Activated T-helper 17 cell treated with anti-CD3 and anti-CD28 coated beads, Interleukin-2, amount 50 U/mL, for 72 hours (primary cell): ENCODE measurements at regions not wholly inside any gene's neighbourhood (a gene's known extent, or its start where the extent isn't known, plus 50 kb on each side); places are given as distances from the start of the nearest gene placed in this dataset.
A peak's percentile ranks its signal among the peaks of the same experiment; 100 is the strongest.
"Not testable (repeated sequence)": the region's sequence is repeated elsewhere in the genome, so short reads cannot be mapped to it uniquely, and the experiment has no call there.

Source experiments
- ATAC-seq: fragments of 150-1000 bp; cut with Tn5 transposase; replicated peaks from 2 replicates; pipeline ENCODE4 v1.10.0; 2021; ENCODE audit warnings: mild to moderate bottlenecking, moderate library complexity
- H3K27ac Mint-ChIP-seq: one replicate; pipeline ENCODE4 v1.8.0; 2022; ENCODE audit warnings: mixed read lengths
- H3K27me3 Mint-ChIP-seq: one replicate; pipeline ENCODE4 v1.8.0; 2022; ENCODE audit warnings: mixed read lengths
- H3K36me3 Mint-ChIP-seq: one replicate; pipeline ENCODE4 v1.8.0; 2022; ENCODE audit warnings: low read depth, mild to moderate bottlenecking, mixed read lengths
- H3K4me1 Mint-ChIP-seq: one replicate; pipeline ENCODE4 v1.8.0; 2022; ENCODE audit warnings: mixed read lengths
- H3K4me3 Mint-ChIP-seq: one replicate; pipeline ENCODE4 v1.8.0; 2022; ENCODE audit warnings: mild to moderate bottlenecking, mixed read lengths
- H3K9me3 Mint-ChIP-seq: one replicate; pipeline ENCODE4 v1.8.0; 2022; ENCODE audit warnings: mixed read lengths

- no peak overlapping the region for H3K27ac Mint-ChIP-seq
- no peaks in the 10 kb centered on the region for H3K4me1 Mint-ChIP-seq
- H3K4me3 Mint-ChIP-seq: no peak overlapping the region
- H3K27me3 Mint-ChIP-seq: no peaks in the 10 kb centered on the region
- no peaks in the 10 kb centered on the region for H3K9me3 Mint-ChIP-seq
- no peak for ATAC-seq
- H3K36me3 Mint-ChIP-seq: no peaks in the 10 kb centered on the region
Measured at GRCh38 chrX:40887476-40887875, 152.1 kb upstream of the MED14 start.

GRCh38 chrX:40891798-40892197 is 156.5 kb upstream of the MED14 start:
- Mint-ChIP-seq H3K27me3 (no peaks in the 10 kb centered on the region), H3K27ac (no peak overlapping the region), H3K9me3 (no peaks in the 10 kb centered on the region), H3K4me1 (no peaks in the 10 kb centered on the region), H3K36me3 (no peaks in the 10 kb centered on the region), H3K4me3 (no peak overlapping the region)
- ATAC-seq: no peak

DNA sequence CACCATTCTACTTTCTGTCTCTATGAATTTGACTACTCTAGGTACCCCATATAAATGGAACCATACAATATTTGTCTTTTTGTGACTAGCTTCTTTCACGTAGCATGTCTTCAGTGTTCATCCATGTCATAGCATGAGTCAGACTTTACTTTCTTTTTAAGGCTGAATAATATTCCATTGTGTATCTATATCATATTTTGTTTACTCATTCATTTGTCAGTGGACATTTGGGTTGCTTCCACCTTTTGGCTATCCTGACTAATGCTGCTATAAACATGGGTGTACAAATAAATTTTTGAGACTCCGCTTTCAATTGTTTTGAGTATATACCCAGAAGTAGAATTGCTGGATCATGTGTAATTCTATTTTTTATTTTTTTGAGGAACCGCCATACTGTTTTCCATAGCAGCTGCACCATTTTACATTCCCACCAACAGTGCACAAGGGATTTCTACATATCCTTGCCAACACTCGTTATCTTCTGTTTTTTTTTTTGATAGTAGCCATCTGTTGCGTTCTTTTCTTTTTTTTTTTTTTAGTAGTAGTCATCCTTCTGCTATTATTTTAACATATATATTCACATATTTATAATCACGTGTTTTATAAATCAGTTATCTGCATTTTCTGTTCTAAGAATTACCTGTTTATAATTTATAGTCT is 158.0 kb upstream of the MED14 start:
- ATAC-seq: no peak
- no peak overlapping the region for H3K27ac Mint-ChIP-seq
- no peaks in the 10 kb centered on the region for H3K9me3 Mint-ChIP-seq
- no peaks in the 10 kb centered on the region for H3K27me3 Mint-ChIP-seq
- H3K4me1 Mint-ChIP-seq: no peaks in the 10 kb centered on the region
- no peak overlapping the region for H3K4me3 Mint-ChIP-seq
- H3K36me3 Mint-ChIP-seq: no peaks in the 10 kb centered on the region

DNA sequence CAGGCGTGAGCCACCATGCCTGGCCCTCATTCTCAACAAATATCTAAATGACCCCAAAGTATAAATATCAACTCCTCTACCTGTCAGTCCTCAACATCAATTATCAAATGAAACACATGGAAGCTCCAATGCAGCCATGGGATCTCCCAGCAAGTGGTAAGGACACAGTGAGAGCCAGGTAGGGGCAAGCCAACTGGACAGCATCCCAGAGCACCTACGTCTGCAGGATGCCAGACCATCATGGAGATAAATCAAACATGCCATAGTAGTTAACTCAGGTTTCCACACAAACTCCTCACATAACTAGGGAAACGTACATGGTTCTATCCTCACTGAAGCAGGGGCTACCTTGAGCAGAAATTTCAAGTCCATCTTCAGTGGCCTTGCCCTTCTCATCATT is 159.9 kb upstream of the MED14 start:
- Mint-ChIP-seq H3K4me3 (no peak overlapping the region), H3K27ac (no peak overlapping the region), H3K9me3 (no peaks in the 10 kb centered on the region), H3K4me1 (no peaks in the 10 kb centered on the region), H3K27me3 (no peaks in the 10 kb centered on the region), H3K36me3 (no peaks in the 10 kb centered on the region)
- no peak for ATAC-seq

GRCh38 chrX:40897718-40898270 is 162.5 kb upstream of the MED14 start:
- H3K27ac Mint-ChIP-seq: no peak overlapping the region
- ATAC-seq: no peak
- no peaks in the 10 kb centered on the region for H3K36me3 Mint-ChIP-seq
- no peak overlapping the region for H3K4me3 Mint-ChIP-seq
- no peaks in the 10 kb centered on the region for H3K9me3 Mint-ChIP-seq
- peaks cover 7% of the 10 kb centered on the region for H3K27me3 Mint-ChIP-seq
- H3K4me1 Mint-ChIP-seq: no peaks in the 10 kb centered on the region

- H3K4me3 Mint-ChIP-seq, ATAC-seq, H3K27me3 Mint-ChIP-seq, H3K27ac Mint-ChIP-seq, H3K9me3 Mint-ChIP-seq, H3K4me1 Mint-ChIP-seq, H3K36me3 Mint-ChIP-seq: not testable (repeated sequence)
Measured at GRCh38 chrX:40904739-40905138, 169.4 kb upstream of the MED14 start.

GRCh38 chrX:40908026-40908425 is 172.7 kb upstream of the MED14 start:
- H3K4me1 Mint-ChIP-seq: no peaks in the 10 kb centered on the region
- no peaks in the 10 kb centered on the region for H3K36me3 Mint-ChIP-seq
- no peaks in the 10 kb centered on the region for H3K27me3 Mint-ChIP-seq
- no peaks in the 10 kb centered on the region for H3K9me3 Mint-ChIP-seq
- no peak for ATAC-seq
- no peak overlapping the region for H3K4me3 Mint-ChIP-seq
- no peak overlapping the region for H3K27ac Mint-ChIP-seq

DNA sequence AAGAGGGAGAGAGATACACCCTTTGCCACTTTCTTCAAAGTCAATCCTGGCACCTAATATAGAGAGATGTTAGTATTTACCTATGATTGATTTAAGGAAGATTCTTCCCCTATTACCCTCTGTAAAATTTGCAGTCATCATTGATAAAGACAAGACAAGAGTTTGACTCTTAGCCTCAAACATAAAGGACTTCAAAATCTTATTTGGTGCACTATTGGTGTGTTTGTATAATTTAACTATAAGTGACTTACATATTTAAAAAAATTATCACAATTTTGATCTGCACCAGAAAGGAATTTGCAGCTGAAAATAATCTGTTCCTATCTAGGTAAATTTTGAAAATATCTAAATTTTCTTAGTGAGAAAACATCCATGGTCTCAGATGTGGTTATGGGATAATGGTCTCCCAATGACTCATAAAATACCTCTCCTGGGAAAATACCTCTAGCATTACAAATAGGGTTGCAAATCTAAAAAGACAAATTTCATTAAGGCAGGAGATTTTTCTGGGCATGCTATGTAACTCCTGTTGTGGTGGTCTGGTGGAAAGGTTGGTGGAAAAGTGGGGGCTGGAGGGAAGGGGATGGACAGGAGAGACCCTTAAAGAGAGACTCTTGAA is 173.6 kb upstream of the MED14 start:
- H3K27me3 Mint-ChIP-seq: no peaks in the 10 kb centered on the region
- no peak overlapping the region for H3K4me3 Mint-ChIP-seq
- ATAC-seq: no peak
- H3K27ac Mint-ChIP-seq: no peak overlapping the region
- no peaks in the 10 kb centered on the region for H3K4me1 Mint-ChIP-seq
- H3K9me3 Mint-ChIP-seq: no peaks in the 10 kb centered on the region
- H3K36me3 Mint-ChIP-seq: no peaks in the 10 kb centered on the region

- Mint-ChIP-seq H3K4me3 (no peak overlapping the region), H3K27ac (no peak overlapping the region)
Measured at GRCh38 chrX:40912166-40912565, 173.1 kb upstream of the USP9X start.

GRCh38 chrX:40912576-40912975 is 172.7 kb upstream of the USP9X start:
- Mint-ChIP-seq H3K4me3 (no peak overlapping the region), H3K27ac (no peak overlapping the region), H3K36me3 (no peaks in the 10 kb centered on the region), H3K9me3 (no peaks in the 10 kb centered on the region), H3K4me1 (no peaks in the 10 kb centered on the region), H3K27me3 (no peaks in the 10 kb centered on the region)
- ATAC-seq: no peak

More at GRCh38 chrX:40912166-40912565, 173.1 kb upstream of the USP9X start:
- Mint-ChIP-seq H3K36me3 (no peaks in the 10 kb centered on the region), H3K27me3 (no peaks in the 10 kb centered on the region), H3K9me3 (no peaks in the 10 kb centered on the region), H3K4me1 (no peaks in the 10 kb centered on the region)
- ATAC-seq: no peak

GRCh38 chrX:40920351-40920750 is 164.9 kb upstream of the USP9X start:
- Mint-ChIP-seq H3K36me3 (no peaks in the 10 kb centered on the region), H3K27me3 (no peaks in the 10 kb centered on the region), H3K27ac (no peak overlapping the region), H3K9me3 (peaks cover 6% of the 10 kb centered on the region), H3K4me1 (no peaks in the 10 kb centered on the region), H3K4me3 (no peak overlapping the region)
- ATAC-seq: no peak

GRCh38 chrX:40922307-40922706 is 162.9 kb upstream of the USP9X start:
- Mint-ChIP-seq H3K27ac (no peak overlapping the region), H3K9me3 (peaks cover 6% of the 10 kb centered on the region), H3K27me3 (no peaks in the 10 kb centered on the region), H3K4me1 (no peaks in the 10 kb centered on the region), H3K4me3 (no peak overlapping the region), H3K36me3 (no peaks in the 10 kb centered on the region)
- no peak for ATAC-seq

- not testable (repeated sequence) for H3K27ac Mint-ChIP-seq, H3K4me3 Mint-ChIP-seq, ATAC-seq, H3K36me3 Mint-ChIP-seq, H3K27me3 Mint-ChIP-seq, H3K9me3 Mint-ChIP-seq, H3K4me1 Mint-ChIP-seq
Measured at GRCh38 chrX:40926739-40927427, 158.4 kb upstream of the USP9X start.

GRCh38 chrX:40928076-40928475 is 157.2 kb upstream of the USP9X start:
- ATAC-seq: no peak
- Mint-ChIP-seq H3K36me3 (peaks cover 3% of the 10 kb centered on the region), H3K27me3 (no peaks in the 10 kb centered on the region), H3K27ac (no peak overlapping the region), H3K4me3 (no peak overlapping the region), H3K4me1 (peaks cover 2% of the 10 kb centered on the region), H3K9me3 (no peaks in the 10 kb centered on the region)

GRCh38 chrX:40931921-40932320 is 153.3 kb upstream of the USP9X start:
- Mint-ChIP-seq H3K4me3 (peak overlapping the region; percentile 10), H3K9me3 (no peaks in the 10 kb centered on the region), H3K36me3 (peaks cover 5% of the 10 kb centered on the region), H3K27ac (no peak overlapping the region), H3K27me3 (no peaks in the 10 kb centered on the region), H3K4me1 (peaks cover 5% of the 10 kb centered on the region)
- ATAC-seq: no peak
